ENCODE measurements at regions not wholly inside any gene's neighbourhood (a gene's known extent, or its start where the extent isn't known, plus 50 kb on each side); places are given as distances from the start of the nearest gene placed in this dataset.

DNA sequence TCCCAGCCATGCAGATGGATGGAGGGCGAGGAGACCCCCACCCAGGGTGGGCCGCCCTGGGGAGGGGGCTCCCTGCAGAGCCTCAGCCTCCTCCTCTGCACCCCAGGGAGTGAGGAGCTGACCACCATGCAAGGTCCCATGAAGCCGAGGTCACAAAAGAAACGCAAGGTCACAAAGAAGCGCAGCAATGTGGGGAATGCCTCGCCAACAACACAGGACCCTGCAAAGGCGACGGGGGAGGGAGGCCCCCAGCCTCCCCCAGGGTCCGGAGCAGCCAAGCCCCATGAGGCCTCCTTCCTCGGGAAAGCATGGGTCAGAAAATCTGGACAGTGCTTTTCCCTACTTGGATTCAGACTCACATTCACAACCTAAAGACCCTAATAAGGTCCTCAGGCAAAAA lies 191.5 kb downstream of the BRD1 start:
- TF ChIP-seq, protein P1, sequence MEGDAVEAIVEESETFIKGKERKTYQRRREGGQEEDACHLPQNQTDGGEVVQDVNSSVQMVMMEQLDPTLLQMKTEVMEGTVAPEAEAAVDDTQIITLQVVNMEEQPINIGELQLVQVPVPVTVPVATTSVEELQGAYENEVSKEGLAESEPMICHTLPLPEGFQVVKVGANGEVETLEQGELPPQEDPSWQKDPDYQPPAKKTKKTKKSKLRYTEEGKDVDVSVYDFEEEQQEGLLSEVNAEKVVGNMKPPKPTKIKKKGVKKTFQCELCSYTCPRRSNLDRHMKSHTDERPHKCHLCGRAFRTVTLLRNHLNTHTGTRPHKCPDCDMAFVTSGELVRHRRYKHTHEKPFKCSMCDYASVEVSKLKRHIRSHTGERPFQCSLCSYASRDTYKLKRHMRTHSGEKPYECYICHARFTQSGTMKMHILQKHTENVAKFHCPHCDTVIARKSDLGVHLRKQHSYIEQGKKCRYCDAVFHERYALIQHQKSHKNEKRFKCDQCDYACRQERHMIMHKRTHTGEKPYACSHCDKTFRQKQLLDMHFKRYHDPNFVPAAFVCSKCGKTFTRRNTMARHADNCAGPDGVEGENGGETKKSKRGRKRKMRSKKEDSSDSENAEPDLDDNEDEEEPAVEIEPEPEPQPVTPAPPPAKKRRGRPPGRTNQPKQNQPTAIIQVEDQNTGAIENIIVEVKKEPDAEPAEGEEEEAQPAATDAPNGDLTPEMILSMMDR (IDR thresholded peaks at IDR 0.05; ENCODE audit: low read depth, low read length, poor library complexity, severe bottlenecking) = no peak
- no peak for TF ChIP-seq EZH2phosphoT487 (IDR thresholded peaks at IDR 0.05; ENCODE audit: borderline replicate concordance, low read length)
